SK-N-SH treated with all-trans-retinoic acid at 6 μM for 48 hours (cell line): ENCODE measurements at regions not wholly inside any gene's neighbourhood (a gene's known extent, or its start where the extent isn't known, plus 50 kb on each side); places are given as distances from the start of the nearest gene placed in this dataset.

Source experiments
- ATAC-seq: fragments of 200-7000 bp; cut with Tn5 transposase; 3 replicates; pipeline ENCODE4 v1.9.1; 2020; ENCODE audit warnings: mild to moderate bottlenecking, moderate library complexity
- ARNTL ChIP-seq: fragments of 450-650 bp; formaldehyde crosslinking; IDR thresholded peaks from 2 replicates; pipeline ENCODE4 v1.5.0; 2020; ENCODE audit warnings: low read depth, mild to moderate bottlenecking, moderate library complexity, borderline replicate concordance
- BACH2 ChIP-seq: fragments of 250-450 bp; sonication (Bioruptor Pico); IDR thresholded peaks from 2 replicates; pipeline ENCODE4 v1.9.0; 2021; ENCODE audit warnings: mild to moderate bottlenecking, borderline replicate concordance
- CSDC2 ChIP-seq: fragments of 250-450 bp; sonication (Bioruptor Pico); IDR thresholded peaks from 2 replicates; pipeline ENCODE4 v1.5.0; 2020; ENCODE audit warnings: mild to moderate bottlenecking, moderate library complexity
- GLIS3 ChIP-seq: fragments of 250-450 bp; sonication (Bioruptor Pico); IDR thresholded peaks from 2 replicates; pipeline ENCODE4 v1.5.0; 2020; ENCODE audit warnings: mild to moderate bottlenecking, moderate library complexity
- ISL1 ChIP-seq: fragments of 250-450 bp; sonication (Bioruptor Pico); IDR thresholded peaks from 2 replicates; pipeline ENCODE4 v2.1.2; 2022; ENCODE audit warnings: mild to moderate bottlenecking, moderate library complexity
- OSR1 ChIP-seq: fragments of 250-450 bp; sonication (Bioruptor Pico); IDR thresholded peaks from 2 replicates; pipeline ENCODE4 v1.8.0; 2022; ENCODE audit warnings: moderate library complexity, mild to moderate bottlenecking, inconsistent platforms
- PPARA ChIP-seq: fragments of 250-450 bp; sonication (Bioruptor Pico); IDR thresholded peaks from 2 replicates; pipeline ENCODE4 v1.5.0; 2020; ENCODE audit warnings: mild to moderate bottlenecking, borderline replicate concordance
- RARB ChIP-seq: fragments of 250-450 bp; sonication (Bioruptor Pico); IDR thresholded peaks from 2 replicates; pipeline ENCODE4 v1.8.0; 2021; ENCODE audit warnings: mild to moderate bottlenecking, moderate library complexity
- SNAI2 ChIP-seq: fragments of 250-450 bp; sonication (Bioruptor Pico); IDR thresholded peaks from 2 replicates; pipeline ENCODE4 v1.5.0; 2020; ENCODE audit warnings: mild to moderate bottlenecking, moderate library complexity
- TCF4 ChIP-seq: fragments of 250-450 bp; sonication (Bioruptor Pico); IDR thresholded peaks from 2 replicates; pipeline ENCODE4 v1.8.0; 2021; ENCODE audit warnings: mild to moderate bottlenecking, moderate library complexity, borderline replicate concordance
- TOX ChIP-seq: fragments of 250-450 bp; sonication (Bioruptor Pico); IDR thresholded peaks from 2 replicates; pipeline ENCODE4 v1.8.0; 2021; ENCODE audit warnings: mild to moderate bottlenecking, moderate library complexity, borderline replicate concordance
- ZC3H10 ChIP-seq: fragments of 250-450 bp; sonication (Bioruptor Pico); IDR thresholded peaks from 2 replicates; pipeline ENCODE4 v1.5.1; 2021; ENCODE audit warnings: mild to moderate bottlenecking, moderate library complexity
- ZFP3 ChIP-seq: fragments of 250-450 bp; sonication (Bioruptor Pico); IDR thresholded peaks from 2 replicates; pipeline ENCODE4 v1.5.0; 2020; ENCODE audit warnings: mild to moderate bottlenecking, moderate library complexity
- ZNF565 ChIP-seq: fragments of 450-650 bp; formaldehyde crosslinking; conservative IDR thresholded peaks from 2 replicates; pipeline ENCODE4 v1.5.0; 2020; ENCODE audit warnings: low read depth, mild to moderate bottlenecking, moderate library complexity
- ZNF8 ChIP-seq: fragments of 450-650 bp; formaldehyde crosslinking; IDR thresholded peaks from 2 replicates; pipeline ENCODE4 v1.5.0; 2020; ENCODE audit warnings: mild to moderate bottlenecking, moderate library complexity
- TF ChIP-seq, protein P1 (sequence below): fragments of 250-450 bp; sonication (Bioruptor Pico); IDR thresholded peaks from 2 replicates; pipeline ENCODE4 v1.5.1; 2021; ENCODE audit warnings: mild to moderate bottlenecking, moderate library complexity
- TF ChIP-seq, protein P2 (sequence below): fragments of 250-450 bp; sonication (Bioruptor Pico); IDR thresholded peaks from 2 replicates; pipeline ENCODE4 v1.5.0; 2020; ENCODE audit warnings: mild to moderate bottlenecking, moderate library complexity
- TF ChIP-seq, protein P3 (sequence below): fragments of 250-450 bp; sonication (Bioruptor Pico); IDR thresholded peaks from 2 replicates; pipeline ENCODE4 v1.5.1; 2020; ENCODE audit warnings: low read depth, mild to moderate bottlenecking, moderate library complexity
- TF ChIP-seq, protein P4 (sequence below): fragments of 250-450 bp; sonication (Bioruptor Pico); IDR thresholded peaks from 2 replicates; pipeline ENCODE4 v1.8.0; 2020; ENCODE audit warnings: mild to moderate bottlenecking, moderate library complexity, borderline replicate concordance

DNA sequence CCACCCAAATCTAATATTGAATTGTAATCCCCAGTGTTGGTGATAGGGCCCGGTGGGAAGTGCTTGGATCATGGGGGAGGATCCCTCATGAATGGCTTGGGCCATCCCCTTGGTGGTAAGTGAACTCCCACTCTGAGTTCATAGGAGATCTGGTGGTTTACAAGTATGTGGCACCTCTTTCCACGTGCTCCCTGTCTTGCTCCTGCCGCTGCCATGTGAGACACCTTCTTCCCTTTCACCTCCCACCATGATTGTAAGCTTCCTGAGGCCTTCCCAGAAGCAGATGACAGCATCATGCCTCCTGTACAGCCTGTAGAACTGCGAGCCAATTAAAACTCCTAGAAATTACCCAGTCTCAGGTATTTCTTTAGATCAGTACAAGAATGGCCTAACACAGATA, 150.8 kb downstream of the SH3BGRL2 start:
- TF ChIP-seq ZC3H10: no peak
- TF ChIP-seq RARB: no peak
- no peak for TF ChIP-seq ZNF8
- TF ChIP-seq, protein P1, sequence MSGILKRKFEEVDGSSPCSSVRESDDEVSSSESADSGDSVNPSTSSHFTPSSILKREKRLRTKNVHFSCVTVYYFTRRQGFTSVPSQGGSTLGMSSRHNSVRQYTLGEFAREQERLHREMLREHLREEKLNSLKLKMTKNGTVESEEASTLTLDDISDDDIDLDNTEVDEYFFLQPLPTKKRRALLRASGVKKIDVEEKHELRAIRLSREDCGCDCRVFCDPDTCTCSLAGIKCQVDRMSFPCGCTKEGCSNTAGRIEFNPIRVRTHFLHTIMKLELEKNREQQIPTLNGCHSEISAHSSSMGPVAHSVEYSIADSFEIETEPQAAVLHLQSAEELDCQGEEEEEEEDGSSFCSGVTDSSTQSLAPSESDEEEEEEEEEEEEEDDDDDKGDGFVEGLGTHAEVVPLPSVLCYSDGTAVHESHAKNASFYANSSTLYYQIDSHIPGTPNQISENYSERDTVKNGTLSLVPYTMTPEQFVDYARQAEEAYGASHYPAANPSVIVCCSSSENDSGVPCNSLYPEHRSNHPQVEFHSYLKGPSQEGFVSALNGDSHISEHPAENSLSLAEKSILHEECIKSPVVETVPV: no peak
- TF ChIP-seq TOX (CRISPR knock-in tag): no peak
- TF ChIP-seq, protein P2, sequence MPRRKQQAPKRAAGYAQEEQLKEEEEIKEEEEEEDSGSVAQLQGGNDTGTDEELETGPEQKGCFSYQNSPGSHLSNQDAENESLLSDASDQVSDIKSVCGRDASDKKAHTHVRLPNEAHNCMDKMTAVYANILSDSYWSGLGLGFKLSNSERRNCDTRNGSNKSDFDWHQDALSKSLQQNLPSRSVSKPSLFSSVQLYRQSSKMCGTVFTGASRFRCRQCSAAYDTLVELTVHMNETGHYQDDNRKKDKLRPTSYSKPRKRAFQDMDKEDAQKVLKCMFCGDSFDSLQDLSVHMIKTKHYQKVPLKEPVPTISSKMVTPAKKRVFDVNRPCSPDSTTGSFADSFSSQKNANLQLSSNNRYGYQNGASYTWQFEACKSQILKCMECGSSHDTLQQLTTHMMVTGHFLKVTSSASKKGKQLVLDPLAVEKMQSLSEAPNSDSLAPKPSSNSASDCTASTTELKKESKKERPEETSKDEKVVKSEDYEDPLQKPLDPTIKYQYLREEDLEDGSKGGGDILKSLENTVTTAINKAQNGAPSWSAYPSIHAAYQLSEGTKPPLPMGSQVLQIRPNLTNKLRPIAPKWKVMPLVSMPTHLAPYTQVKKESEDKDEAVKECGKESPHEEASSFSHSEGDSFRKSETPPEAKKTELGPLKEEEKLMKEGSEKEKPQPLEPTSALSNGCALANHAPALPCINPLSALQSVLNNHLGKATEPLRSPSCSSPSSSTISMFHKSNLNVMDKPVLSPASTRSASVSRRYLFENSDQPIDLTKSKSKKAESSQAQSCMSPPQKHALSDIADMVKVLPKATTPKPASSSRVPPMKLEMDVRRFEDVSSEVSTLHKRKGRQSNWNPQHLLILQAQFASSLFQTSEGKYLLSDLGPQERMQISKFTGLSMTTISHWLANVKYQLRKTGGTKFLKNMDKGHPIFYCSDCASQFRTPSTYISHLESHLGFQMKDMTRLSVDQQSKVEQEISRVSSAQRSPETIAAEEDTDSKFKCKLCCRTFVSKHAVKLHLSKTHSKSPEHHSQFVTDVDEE (CRISPR knock-in tag): no peak
- no peak for TF ChIP-seq CSDC2 (CRISPR knock-in tag)
- TF ChIP-seq BACH2 (CRISPR knock-in tag): no peak
- TF ChIP-seq ISL1 (CRISPR knock-in tag): no peak
- TF ChIP-seq ARNTL (CRISPR knock-in tag): no peak
- TF ChIP-seq SNAI2: no peak
- no peak for TF ChIP-seq PPARA (CRISPR knock-in tag)
- TF ChIP-seq ZFP3: no peak
- TF ChIP-seq GLIS3 (CRISPR knock-in tag): no peak
- TF ChIP-seq ZNF565 (CRISPR knock-in tag): no peak
- no peak for TF ChIP-seq OSR1 (CRISPR knock-in tag)
- TF ChIP-seq, protein P3, sequence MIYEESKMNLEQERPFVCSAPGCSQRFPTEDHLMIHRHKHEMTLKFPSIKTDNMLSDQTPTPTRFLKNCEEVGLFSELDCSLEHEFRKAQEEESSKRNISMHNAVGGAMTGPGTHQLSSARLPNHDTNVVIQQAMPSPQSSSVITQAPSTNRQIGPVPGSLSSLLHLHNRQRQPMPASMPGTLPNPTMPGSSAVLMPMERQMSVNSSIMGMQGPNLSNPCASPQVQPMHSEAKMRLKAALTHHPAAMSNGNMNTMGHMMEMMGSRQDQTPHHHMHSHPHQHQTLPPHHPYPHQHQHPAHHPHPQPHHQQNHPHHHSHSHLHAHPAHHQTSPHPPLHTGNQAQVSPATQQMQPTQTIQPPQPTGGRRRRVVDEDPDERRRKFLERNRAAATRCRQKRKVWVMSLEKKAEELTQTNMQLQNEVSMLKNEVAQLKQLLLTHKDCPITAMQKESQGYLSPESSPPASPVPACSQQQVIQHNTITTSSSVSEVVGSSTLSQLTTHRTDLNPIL (CRISPR knock-in tag): no peak
- no peak for ATAC-seq

DNA sequence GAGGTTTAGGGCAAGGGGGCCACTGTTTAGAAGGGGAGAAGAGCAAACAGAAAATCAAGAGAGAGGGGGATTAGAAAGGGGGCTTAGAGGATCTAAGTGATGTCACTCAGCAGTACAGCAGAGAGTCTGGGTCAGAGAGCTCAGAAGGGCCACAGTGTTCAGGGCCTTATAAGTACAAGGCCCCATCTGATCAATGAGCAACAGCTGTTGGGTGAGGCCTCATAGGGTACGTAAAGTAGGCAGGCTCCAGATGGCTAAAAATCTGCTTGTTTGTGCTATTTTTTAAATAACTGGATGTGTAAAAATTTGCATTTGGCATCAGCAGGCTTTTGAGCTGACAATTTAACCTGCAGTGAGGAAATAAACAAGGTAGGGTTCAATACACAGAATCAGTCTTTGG, 149.8 kb downstream of the SH3BGRL2 start:
- ATAC-seq: no peak
- TF ChIP-seq, protein P2 (CRISPR knock-in tag): no peak
- TF ChIP-seq, protein P3 (CRISPR knock-in tag): no peak
- TF ChIP-seq TCF4 (CRISPR knock-in tag) (no peak), ISL1 (CRISPR knock-in tag) (no peak), GLIS3 (CRISPR knock-in tag) (no peak)
- TF ChIP-seq, protein P4, sequence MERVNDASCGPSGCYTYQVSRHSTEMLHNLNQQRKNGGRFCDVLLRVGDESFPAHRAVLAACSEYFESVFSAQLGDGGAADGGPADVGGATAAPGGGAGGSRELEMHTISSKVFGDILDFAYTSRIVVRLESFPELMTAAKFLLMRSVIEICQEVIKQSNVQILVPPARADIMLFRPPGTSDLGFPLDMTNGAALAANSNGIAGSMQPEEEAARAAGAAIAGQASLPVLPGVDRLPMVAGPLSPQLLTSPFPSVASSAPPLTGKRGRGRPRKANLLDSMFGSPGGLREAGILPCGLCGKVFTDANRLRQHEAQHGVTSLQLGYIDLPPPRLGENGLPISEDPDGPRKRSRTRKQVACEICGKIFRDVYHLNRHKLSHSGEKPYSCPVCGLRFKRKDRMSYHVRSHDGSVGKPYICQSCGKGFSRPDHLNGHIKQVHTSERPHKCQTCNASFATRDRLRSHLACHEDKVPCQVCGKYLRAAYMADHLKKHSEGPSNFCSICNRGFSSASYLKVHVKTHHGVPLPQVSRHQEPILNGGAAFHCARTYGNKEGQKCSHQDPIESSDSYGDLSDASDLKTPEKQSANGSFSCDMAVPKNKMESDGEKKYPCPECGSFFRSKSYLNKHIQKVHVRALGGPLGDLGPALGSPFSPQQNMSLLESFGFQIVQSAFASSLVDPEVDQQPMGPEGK (CRISPR knock-in tag): no peak

DNA sequence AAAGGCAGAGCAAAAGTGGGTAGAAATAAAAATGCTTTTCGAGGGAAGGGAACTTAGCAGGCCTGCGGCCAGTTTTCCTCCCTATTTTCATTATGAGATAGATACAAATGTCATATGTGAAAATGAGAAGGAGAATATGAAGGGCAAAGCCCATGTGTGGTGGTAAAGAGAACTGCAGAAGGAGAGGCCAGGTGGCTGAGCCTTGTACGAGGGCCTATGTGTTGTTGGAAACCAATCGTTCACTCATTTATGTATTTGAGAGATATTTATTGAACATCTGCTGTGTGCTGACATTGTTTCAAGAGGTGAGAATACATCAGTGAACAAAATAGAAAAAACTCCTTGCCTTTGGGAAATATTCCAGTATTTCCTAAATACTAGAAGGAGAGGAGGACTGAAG, 147.7 kb downstream of the SH3BGRL2 start:
- TF ChIP-seq ZNF565 (CRISPR knock-in tag): no peak
- TF ChIP-seq GLIS3 (CRISPR knock-in tag): no peak
- no peak for TF ChIP-seq OSR1 (CRISPR knock-in tag)
- no peak for TF ChIP-seq PPARA (CRISPR knock-in tag)
- peak; percentile 35; the same call in 1 of the 3 replicates for ATAC-seq
